ENCODE measurements at regions not wholly inside any gene's neighbourhood (a gene's known extent, or its start where the extent isn't known, plus 50 kb on each side); places are given as distances from the start of the nearest gene placed in this dataset.

- TF ChIP-seq CTCF (IDR thresholded peaks at IDR 0.05) (no peak), EP300 (IDR thresholded peaks at IDR 0.05) (no peak)
These were observed 274.3 kb upstream of the ANKRD55 start for GRCh38 chr5:56507351-56507930.
